ENCODE measurements at regions not wholly inside any gene's neighbourhood (a gene's known extent, or its start where the extent isn't known, plus 50 kb on each side); places are given as distances from the start of the nearest gene placed in this dataset.
A peak's percentile ranks its signal among the peaks of the same experiment; 100 is the strongest.
"Not testable (repeated sequence)": the region's sequence is repeated elsewhere in the genome, so short reads cannot be mapped to it uniquely, and the experiment has no call there.

DNA sequence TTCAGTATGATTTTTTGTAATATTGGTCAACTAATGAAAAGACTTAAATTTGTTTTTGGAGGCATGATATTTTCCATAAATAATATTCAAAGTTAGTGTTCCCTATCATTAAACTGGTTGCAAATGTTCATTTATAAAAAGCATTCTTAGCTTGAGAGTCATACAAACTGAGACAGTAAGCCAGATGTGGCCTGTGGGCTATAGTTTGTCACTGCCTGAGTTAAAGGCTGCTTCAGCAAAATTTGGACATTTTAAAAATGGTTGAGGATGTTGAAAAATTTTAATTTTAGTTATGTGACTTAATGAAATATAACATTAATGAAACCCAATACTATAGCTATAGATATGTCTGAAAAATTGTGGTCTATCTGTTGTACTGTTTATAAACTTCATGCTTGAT lies 180.2 kb upstream of the CACNA2D1 start:
- no peak for DNase-seq

DNA sequence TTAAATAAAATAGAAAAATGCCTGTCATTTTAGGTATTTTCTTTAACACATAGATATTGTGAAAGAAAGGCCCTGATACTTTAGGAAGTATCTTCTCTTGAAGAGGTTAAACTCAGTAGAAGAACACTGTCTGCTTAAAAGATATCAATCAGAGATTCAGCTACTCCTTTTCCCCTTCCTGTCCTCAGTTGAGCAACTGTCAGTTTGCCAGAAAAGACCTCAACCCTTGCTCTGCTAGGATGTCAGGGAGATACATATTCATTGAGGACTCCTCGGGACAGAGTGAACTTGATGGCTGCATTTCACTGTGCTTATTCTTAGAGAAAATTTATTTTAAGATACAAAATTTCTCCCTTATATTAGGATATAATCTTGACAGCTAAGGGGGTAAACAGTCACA lies 173.6 kb upstream of the CACNA2D1 start:
- DNase-seq = no peak

DNA sequence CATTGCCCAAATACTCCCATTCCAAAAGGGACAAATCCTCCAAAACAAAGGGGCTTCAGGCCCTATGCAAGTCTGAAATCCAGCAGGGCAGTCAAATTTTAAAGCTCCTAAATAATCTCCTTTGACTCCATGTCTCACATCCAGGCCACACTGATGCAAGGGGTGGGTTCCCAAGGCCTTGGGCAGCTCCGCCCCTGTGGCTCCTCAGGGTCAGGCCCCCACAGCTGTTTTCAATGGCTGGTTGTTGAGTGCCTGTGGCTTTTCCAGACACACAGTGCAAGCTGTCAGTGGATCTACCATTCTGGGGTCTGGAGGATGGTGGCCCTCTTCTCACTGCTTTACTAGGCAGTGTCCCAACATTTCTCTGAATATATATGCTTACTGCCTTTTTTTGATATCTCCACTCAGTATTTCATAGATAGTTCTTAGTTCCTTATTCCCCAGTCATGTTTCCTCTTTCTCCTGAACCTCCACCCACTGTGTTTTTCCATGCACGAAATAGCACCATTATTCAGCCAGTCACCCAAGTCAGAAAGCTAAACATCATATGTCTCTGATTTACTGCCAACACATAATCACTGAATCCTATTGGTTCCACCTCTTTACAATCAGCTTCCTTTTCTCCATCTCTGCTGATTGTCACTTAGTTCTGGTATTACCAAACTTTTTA lies 172.6 kb upstream of the CACNA2D1 start:
- peak; percentile 82 for DNase-seq

DNA sequence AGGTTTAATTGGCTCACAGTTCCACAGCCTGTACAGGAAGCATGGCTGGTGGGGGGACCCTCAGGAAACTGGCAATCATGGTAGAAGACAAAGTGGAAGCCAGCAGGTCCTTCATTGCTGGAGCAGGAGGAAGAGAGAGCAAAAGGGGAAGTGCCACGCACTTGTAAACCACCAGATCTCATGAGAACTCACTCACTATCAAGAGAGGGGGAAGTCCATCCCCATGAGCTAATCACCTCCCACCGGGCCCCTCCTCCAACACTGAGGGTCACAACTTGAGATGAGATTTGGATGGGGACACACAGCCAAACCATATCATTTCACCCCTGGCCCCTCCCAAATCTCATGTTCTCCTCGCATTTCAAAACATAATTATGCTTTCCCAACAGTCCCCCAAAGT lies 171.9 kb upstream of the CACNA2D1 start:
- peak; percentile 82 for DNase-seq

DNA sequence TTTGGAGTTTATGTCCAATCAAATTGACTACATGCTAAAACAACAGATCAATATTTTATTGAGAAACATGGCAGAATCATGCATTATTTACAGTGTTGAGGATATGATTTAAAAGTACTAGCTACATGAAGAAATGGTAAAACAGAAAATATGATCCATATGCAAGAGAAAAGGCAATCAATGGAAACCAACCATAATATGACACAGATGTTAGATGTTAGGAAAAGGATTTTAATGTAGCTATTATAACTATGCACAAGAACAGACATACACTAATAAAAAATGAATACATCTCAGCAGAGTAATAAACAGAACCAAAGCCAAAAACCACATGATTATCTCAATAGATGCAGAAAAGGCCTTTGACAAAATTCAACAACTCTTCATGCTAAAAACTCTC lies 166.2 kb upstream of the CACNA2D1 start:
- DNase-seq = no peak

DNA sequence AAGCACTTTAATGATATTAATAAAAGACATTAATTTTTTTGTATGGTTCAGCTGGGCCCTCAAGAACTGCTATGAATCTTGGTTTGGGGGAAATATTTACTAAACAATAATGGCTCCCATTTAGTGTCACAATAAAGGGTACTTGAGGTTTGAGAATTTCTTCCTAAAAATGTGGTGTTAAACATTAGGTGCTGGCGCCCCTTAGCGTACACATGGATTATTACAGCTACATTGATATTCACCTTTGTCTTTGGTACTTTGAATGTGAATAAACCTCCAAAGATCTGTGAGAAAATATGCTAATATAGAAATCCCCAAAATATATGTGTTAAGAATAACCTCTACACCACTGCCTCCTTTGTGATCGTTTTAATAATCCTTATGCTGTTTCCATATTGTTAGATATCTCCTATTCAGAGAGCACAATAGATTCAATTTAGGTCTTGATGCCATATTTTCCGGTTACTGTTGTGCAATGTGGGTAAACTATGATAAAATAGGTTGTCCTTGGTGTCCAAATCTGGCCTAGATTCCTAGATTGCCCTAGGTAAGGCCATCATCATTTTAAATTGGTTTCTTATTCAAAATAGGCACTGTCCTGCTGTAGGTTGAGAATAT lies 161.8 kb upstream of the CACNA2D1 start:
- peak; percentile 56 for DNase-seq

DNA sequence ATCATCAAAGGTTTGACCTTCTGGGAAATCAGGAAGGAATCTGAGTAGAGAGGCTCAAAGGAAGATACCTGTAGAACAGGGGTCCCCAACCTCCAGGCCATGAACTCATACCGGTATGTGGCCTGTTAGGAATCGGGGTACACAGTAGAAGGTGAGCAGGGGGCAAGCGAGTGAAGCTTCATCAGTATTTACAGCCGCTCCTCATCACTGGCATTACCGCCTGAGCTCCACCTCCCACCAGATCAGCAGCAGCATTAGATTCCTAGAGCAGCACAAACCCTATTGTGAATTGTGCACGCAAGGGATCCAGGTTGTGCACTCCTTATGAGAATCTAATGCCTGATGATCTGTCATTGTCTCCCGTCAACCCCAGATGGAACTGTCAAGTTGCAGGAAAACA lies 158.5 kb upstream of the CACNA2D1 start:
- DNase-seq = no peak

DNA sequence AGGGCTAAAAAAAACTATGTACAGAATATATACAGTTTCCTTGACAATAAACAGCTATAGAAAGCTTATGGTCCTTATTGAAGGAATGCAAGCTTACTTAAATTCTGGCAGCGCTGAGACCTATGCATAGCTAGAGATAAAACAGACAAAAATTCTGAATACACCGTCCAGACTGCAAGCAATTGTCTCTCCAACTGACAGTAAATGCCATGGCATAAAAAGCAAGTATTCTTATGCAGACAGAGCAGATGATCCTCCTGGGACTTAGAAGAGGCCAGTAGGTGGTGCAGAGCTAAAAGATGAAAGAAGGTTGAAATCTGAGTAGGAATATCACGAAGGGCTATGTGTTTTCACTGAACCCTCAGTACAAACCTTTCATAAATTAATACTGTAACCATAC lies 157.0 kb upstream of the CACNA2D1 start:
- no peak for DNase-seq

DNA sequence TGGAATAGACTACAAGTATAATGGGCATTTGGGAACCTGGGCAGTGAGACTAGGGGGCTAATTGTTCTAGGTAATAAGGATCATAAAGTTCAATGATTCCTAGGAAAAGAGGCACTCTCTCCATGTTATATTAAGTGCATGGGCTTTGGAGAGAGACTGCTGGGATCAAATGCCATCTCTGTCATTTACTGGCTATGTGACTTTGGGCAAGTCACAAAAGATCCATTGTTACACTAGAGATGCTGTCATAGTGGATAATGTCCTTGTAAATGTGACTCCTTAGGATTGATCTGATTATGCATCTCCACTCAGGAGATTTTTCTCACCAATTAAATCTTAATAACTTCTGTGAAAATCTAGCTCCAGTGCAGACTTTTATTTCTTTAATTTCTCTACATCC lies 156.3 kb upstream of the CACNA2D1 start:
- DNase-seq = no peak

DNA sequence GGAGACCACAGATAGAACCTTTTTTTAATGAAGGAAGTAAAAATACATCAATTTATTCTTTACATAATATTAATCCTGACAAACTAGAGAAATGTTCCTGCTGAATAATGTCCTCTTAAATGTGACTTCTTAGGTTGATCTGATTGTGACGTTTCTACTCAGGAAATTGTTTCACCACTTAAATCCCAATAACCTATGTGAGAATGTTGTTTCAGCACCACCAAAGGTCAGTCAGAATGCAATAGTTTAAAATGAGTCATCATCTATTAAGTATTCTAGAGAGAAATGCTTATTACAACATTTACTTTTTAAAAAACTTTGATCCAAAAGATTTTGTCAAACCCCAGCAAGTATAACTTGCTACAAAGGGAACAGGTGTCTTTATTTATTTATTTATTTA lies 155.4 kb upstream of the CACNA2D1 start:
- DNase-seq = peak; percentile 39

DNA sequence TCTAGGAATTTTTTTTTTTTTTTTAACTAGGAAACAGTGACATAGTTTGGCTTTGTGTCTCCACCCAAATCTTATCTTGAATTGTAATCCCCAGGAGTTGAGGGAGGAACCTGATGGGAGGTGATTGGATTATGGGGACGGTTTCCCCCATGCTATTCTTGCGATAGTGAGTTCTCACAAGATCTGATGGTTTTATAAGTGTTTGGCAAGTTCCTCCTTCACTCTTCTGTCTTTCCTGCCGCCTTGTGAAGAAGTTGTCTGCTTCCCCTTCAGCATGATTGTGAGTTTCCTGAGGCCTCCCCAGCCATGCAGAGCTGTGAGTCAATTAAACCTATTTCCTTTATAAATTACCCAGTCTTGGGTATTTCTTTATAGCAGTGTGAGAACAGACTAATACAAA lies 152.2 kb upstream of the CACNA2D1 start:
- peak; percentile 11 for DNase-seq

DNA sequence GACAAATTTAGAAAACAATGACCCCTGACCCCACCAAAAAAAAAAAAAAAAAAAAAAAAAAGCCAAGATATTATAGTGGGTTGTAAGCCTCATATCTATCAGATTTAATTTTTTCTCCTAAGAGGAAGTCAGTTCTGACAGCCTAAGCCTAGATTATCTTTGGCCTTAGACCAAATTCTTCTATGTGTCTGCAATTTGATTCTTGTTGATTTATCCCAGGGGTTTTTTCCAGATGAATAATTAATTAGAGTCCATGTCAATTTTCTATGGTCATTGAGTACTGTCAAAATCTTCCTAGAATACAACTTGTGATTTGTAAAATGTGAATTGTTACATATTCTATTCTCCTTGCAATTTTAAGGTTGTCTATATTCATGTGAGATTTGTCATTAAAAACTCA lies 151.6 kb upstream of the CACNA2D1 start:
- no peak for DNase-seq

DNA sequence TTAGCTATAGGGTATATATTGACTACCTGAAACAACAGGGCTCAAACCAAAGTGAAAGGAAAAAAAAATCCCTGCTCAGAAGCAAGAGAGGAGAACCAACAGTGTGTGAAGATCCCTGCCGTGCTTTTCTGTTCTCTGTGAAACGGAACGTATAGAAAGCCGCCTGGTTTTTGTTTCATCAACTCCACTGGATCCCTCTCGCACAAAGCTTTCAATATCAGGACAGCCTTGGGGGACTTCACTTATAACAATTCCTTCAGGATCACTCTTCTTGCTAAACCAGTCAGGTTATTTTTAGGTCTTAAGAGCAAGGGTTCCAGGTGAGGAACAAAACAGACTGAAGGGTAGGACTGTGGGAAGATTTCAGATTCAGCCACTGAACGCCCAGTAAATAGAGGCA lies 151.1 kb upstream of the CACNA2D1 start:
- no peak for DNase-seq

DNA sequence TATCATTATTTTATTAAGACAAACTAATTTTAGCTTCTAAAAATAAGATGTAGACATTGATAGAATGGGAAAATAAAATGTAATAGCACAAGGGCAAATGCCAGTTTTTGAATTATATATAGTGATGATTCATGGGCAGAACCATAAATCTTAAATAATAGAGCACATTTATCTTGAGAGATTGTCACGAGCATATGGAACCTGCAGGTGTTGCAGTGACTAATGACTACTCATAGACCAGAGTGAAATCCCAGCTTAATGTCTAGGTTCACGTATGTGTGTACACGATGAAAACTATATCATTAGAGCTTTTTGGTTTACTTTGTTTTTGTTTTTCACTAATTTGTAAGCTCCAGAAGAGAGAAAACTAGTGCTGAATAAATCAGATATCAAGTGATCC lies 150.2 kb upstream of the CACNA2D1 start:
- DNase-seq = no peak

DNA sequence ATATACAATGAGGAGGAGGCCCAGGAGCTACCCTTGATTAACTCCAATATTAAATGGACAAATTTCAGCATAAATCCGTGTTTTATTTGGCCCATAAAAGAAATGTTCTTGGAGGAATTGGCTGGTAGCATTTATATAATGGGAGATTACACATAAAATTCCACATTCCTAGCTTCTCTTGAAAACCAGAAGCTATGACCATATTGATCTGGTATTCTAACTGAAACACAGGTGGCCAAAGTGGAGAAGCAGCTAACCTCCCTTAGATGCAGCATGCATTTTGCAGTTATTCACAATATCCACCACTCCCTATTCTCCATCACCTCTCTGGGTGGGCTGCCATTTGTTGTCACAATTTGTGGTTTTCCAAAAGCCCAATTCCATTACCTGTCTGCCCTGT lies 148.8 kb upstream of the CACNA2D1 start:
- no peak for DNase-seq

DNA sequence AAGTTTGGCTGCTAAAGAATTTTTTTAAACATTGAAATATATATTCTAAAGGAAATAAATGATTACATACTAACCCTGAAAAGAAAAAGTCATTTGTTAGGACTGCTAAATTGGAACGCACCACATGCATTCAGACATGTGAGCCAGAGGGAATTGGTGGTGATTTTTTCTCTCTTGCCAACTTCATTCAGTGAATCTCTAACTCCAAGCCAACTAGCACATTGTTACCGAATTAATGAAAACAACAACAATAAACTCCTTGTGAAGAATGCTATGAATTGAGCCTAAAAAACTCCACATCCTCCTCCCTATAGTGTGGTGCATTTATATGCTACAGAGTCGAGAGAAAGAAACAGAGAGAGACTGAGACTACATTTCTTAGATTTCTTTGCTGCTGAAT lies 135.5 kb upstream of the CACNA2D1 start:
- DNase-seq = no peak

DNA sequence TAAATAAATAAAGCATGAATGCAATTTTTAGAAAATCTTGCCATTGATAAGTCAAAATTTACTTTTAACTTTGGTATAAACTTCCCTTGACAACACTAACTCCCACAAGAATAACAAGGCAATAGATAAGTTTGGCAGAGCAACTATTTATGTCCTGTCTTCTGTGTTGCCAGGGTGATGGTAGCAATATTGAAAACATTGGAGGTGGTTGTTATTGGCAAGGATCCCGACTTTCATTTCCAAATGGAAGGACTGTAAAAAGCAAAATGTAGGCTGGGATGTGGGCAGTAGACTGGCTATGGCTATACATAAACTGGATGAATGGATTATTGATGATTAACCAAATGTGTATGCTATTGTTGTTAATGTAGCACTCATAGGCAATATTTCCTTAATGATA lies 134.9 kb upstream of the CACNA2D1 start:
- DNase-seq = no peak

DNA sequence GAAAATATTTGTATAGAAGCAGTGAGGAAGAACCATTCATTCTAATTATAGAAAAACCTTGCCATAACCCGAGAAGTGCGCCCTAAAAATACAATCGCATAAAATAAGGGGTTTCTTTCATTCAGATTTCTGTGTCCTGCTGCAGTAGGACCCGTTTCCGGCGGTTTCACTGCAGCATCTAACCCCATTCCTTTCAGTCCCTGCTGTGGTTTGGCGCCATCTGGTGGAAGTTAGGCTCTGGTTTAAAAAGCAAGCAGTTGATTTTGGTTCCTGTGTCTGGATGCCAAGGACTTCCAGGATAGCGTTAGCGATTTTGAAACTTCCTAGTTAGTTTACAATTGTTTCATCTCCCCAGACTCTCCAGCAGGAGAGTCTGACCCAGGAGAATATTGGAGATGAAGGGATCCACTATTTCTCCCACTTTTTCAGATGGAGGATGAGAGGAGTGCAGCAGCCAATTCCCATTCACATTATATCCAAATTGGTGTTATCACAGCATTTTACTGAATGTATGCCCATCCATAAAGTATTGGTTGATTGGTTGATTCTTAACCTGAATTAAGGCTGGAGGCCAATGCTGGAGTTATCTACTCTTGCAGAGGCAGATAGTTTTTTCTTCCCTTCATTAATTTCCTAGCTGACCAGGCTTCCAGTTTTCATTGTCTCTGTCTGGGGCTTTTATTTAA lies 128.8 kb upstream of the CACNA2D1 start:
- peak; percentile 90 for DNase-seq

DNA sequence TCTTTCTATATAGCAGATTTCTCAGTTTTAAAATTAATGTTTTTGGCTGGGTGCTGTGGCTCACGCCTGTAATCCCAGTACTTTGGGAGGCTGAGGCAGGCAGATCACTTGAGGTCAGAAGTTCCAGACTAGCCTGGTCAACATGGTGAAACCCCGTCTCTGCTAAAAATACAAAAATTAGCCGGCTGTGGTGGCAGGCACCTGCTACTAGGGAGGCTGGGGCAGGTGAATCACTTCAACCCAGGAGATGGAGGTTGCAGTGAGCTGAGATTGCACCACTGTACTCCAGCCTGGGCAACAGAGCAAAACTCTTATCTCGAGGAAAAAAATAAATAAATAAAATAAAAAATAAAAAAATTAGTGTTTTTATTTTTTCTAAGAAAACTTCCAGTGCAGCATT lies 127.5 kb upstream of the CACNA2D1 start:
- DNase-seq = not testable (repeated sequence)

DNA sequence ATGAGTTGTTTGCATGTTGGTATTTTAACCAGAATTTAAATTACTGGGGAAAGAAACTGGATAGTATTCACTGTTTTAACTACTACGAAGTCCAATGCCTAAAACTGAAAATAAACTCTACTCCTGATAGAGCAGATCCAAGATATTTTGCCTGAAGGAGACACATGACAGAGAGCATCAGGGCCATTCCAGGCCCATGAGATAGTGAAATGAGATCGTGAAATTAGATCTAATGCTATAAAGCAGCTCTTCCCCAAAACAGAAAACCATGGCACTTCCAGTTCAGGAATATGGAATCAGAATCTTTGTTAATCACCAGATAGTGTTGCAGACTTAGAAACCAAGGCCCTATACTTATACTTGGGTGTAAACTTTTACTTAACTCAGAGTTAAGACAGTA lies 124.3 kb upstream of the CACNA2D1 start:
- DNase-seq = no peak

DNA sequence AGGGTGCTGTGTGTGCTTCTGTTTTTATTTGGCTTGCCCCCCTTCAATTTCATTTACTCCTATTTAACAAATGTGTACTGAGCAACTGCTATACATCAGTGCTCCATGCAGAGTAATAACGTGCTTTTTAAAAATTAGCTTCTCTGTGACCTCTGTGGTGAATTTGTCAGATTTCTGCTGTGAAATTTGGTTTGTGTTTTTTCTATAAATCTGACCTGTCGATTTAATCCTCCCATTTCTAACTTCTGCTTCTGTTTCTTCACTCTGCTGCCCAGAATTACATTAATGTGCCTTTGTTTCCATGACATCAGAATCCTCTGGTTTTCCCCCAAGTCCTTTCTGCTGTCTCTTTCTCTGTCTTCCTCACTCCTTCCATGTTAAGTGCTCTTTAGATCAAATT lies 123.8 kb upstream of the CACNA2D1 start:
- DNase-seq = peak; percentile 4

DNA sequence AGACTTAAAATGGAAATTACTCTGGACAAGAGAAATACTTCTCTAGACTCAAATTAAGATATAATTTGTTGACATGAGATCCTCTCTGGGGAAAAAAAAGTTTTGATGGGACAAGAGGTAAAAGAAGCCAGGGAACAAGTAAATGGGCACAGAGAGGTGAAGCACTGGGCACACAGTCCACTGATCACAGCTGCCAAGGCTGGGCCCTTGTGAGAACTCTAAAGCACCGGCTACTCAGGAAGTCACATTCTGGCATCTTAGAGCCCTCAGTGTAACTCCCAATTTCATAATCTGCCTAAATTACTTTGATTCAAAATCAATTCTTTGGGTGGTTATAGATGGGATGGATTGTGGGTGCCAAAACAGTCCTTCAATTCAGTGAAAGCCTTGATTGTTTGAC lies 123.2 kb upstream of the CACNA2D1 start:
- DNase-seq = no peak

DNA sequence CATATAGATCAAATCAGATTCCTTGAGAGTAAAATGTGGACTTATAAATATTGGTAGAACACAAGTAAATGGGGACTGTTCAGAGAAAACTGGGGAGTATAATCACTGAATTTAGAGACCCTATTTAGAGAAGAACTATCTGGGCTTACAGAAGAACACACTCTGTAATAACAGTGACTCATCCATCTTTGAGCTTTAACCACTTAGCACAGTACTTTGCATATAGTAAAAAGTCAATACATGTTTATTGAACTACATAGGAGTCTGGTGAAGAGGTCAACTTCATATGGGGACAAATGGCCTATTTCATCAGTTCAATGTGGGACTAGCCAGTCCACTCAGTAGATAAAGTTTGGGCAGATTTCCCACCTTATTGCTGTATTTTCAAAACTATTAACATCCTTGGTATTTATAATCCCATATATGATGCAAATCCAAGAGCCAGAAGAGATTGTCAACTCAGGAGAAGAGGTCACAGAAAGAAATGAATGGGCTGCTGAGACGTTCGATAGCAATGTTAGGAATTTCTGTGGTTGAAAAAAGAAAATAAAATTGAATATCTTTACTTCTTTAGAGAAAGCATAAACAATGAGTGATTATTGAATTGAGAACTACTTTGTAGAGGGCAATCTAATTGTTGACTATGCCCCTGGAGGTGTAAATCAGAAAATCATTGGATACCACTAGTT lies 119.3 kb upstream of the CACNA2D1 start:
- no peak for DNase-seq

DNA sequence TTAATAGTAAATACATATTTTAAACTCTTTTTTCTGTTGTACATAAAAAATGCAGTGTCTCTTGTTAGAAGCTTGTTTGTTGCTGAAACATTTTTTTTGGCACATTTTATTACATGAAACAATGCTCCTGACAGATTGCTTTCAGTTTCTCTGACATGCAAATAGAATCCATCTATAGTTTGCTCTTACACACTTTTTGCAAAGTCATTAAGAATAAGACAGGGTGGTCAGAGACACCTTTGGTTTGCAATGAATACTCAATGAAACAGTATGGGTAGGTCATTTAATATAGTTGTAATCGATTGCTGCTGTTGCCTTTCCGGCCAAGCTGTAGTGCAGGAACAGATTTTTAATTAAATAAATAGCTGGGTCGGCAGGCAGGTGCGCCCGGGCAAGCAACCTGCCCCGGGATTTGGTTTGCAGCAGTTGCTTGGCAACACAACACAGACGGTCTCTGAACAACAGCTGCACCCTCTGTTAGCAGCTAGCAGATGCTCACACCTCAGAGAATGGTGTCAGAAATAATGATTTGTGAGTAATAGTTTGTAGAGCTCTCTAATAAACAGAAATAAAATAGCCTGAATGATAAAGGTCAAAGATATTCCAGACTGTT lies 115.7 kb upstream of the CACNA2D1 start:
- DNase-seq = no peak

All from suppressor macrophage treated with lipopolysaccharide for 4 hours (primary cell).